ENCODE measurements at regions not wholly inside any gene's neighbourhood (a gene's known extent, or its start where the extent isn't known, plus 50 kb on each side); places are given as distances from the start of the nearest gene placed in this dataset.

DNA sequence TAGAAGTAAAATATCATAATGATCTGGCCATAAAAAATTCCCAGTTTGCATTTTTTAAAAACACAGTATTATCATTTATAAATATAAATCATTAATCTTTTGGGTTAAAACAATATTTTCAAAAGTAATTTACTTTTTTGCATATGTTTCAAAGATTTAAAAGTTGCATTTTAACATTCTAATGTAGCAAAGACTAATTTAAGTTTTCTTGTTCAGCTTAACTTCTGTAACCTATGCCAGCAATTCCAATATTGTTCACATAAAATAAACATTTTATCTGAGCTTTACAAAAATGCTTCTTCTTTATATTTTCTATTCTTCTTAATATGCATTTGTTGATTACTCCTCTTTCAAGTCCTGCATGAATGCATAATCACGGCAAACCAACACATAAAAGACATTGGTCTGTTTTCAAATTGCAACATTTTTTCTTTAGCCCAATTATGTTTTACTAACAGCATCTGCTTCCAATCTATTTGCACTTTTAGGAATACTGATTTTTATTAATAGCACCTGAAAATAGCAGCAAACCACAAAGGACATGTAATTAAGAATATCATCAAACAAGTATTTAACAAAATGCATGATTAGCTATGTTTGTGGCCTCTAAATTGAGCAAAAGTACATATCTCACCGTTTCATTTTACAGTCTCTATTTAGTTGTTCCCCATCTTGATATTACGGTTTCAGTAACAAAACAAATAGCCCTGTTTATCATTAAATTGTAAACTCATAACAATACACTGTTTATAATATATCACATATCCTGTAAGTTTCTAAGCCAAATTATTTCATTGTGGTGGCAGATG lies 286.9 kb upstream of the NFE2L3 start:
- DNase-seq: no peak

DNA sequence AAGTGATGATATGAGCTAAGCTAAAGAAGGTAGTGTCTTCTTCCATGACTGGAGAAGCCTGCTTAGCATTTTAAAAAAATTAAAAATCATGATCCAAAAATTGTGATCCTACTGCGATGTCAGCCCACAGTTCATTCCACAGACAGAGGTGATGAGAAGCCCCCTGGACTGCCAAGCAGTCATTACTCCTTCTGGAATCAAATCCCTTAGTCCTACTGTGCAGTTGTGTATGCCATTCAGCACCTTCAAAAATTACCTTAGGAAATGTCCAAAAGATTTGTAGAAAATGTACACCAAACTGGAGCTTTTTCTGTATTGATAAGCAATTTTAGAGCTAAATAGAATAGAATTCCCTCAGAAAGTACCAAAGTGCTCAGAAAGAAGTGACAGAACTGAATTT lies 283.5 kb upstream of the NFE2L3 start:
- no peak for DNase-seq

DNA sequence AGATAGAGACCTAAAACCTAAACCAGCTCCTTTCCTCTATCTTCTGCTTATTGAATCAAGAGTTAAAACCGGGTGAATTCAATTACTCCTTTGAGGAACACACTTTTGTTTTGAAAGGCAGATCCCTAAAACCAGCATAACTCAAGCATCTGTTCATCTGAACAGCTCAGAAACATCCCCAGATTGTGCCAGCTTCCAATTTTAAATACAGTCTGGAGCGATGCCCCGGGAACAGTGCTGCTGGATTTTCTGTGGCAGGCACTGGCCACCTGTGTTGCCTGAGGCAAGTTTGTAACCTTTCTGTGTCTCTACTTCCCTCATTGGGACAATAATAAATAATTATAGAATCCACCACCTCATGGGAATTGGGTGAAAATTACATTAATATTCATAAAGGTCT lies 281.4 kb upstream of the NFE2L3 start:
- DNase-seq: no peak

DNA sequence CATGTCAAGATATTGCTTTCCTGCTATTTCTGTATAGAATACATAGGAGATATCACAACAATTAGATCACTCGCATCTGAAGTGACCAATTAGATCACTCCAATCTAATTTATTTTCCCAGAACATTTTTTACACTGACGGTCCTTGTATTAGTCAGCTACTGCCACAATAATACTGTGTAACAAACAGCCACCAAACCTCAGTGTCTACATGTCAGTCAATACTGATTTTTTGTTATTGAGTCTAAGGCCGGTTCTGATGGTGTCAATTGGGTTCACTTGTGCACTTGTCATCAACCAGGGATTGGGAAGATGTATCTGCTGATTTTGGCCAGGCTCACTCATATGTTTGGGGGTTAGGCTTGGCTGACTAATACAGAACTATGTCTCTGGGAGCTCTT lies 275.9 kb upstream of the NFE2L3 start:
- no peak for DNase-seq

DNA sequence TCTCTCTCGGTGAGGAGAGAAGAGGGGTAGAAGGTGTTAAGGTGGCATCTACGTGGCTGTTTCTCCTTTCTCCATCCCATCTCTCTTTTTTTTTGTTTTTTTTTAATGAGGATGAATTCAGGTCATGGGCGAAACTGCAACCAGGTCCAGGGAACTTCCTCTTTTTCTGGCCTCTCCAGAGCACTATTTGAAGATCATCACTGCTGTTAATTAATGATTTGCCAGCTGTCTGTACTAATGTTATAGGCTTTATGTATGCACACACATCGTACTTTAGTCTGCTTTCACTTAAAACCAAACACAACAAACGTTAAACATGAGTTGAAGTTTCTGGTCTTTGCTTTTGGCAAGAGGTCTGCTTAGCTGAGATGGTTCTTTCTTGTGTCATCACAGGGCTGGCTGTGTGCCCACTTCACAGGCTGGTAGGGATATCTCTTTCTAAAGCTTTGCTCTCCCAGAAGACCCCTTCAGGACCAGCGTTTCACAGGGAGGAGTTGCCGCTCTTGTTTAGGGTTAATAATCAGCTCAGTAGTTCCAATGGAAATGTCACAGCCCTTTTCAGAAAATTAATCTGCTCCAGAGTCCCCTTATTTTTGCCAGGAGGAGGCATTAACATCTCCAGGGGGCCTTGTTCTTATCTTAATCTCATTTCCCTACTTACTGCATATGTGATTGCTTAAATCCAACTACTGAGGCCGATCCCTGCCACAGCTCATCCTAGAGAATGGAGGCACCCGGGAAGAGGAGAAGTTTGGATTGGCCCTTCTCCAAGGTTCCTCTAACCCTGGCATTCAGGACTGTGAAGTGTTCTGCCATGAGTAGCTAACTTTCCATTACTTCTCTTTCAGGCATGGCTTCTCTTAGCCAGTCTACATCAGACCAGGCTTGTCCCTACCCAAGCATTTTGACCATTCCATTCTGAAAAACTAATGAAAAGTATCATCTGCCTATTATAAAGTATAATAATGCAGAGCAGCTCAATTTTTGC lies 273.9 kb upstream of the NFE2L3 start:
- no peak for DNase-seq

DNA sequence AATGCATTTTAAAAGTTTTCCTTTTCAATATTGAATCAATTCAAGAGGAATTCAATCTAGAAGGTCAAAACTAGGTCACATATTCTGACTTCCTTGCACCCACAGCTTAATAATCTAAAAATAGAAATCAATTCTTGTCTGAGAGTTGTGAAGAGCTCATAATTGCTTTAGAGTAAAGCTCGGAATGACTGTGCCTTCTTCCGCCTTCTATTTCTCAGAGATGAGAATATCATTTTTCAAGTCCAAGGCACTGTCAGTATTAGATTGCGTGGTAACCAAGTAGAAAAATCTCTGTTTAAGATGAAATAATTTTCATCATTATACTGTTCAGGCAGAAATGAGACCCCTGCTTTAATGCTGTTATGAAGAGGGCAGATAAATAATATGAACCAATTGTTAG lies 272.2 kb upstream of the NFE2L3 start:
- DNase-seq: no peak

DNA sequence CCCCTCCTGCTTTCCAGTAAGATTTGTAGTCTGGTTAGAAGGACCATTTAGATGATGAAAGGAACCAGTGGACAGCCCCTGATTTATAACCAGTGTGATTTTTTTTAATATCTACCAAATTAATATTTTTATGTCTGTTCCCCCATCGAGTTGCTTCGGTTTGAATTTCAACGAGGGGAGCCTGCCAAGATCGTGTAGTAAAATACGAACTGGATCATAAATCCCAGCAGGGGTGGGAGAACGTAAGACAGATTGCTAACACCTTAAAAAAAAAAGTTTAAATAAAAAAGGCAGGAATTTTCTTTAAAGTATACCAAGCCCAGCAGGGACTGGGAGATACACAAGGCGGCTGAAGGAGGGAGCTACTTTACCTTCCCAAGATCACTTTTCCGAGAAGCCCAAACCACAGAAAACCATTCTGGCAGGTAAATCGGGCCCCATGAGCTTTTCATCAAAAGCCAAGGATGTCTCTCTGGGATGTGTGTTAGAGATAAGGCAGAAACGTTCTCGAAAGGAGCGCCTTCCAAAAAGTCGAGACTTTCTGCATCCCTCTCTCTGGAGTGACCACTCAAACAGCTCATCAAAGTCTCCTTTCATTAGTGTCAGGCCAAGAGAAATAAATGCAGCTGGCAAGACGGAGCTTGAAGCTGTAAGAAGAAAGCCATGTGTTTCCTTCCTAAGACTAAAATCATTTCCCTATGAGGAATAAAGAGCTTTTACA lies 270.5 kb upstream of the NFE2L3 start:
- DNase-seq: no peak

DNA sequence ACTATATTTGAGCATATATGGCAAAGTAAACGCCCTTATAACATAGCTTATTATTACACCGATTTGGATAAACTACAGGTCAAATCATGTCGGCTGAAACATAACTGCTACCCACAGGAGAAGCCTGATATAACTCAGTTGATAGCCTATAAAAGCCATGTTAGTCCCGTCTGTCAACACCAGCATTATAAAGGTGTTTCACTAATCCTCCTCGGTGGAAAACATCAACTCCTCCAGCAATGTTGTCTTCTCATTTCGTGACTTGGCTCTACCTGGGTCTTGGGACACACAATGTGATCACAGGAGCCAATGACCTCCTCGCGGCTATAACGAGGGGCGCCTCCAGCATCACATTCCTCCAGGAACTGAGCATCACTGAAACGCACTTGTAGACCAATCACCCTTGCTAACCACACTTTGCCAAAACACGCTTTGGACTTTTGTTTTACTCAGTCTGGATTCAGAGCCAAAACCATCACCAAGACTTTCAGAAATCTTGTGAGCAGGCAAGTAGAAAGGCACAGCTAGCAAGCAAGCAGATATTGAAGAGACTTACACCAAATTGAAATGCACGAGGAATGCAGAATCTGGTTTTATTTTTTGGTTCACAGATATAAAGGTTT lies 269.7 kb upstream of the NFE2L3 start:
- DNase-seq: no peak

DNA sequence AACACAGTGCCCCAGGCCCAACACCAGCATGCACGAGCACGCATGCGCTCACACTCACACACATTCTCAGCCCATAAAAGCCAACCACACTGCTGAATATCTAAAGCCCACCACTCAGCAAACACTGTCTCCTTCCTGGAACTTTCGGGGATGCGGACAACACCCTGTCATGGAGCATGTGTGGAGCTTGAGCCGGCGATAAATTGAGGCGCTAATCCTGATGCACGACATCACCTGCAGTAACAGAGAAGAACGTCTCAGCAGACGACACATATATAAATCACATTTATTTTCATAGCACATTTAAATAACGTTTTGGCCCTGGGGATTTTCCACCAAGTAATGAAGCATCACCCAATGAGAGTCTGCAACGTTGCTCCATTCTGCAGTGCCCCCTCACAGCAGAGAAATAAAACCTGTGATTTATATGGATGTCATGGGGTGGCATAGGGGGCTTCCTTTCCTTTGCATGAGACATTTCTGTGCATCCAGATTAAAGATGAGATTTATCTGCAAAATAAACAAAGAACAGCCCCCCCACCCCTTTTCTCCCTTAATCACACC lies 267.7 kb upstream of the NFE2L3 start:
- no peak for DNase-seq

DNA sequence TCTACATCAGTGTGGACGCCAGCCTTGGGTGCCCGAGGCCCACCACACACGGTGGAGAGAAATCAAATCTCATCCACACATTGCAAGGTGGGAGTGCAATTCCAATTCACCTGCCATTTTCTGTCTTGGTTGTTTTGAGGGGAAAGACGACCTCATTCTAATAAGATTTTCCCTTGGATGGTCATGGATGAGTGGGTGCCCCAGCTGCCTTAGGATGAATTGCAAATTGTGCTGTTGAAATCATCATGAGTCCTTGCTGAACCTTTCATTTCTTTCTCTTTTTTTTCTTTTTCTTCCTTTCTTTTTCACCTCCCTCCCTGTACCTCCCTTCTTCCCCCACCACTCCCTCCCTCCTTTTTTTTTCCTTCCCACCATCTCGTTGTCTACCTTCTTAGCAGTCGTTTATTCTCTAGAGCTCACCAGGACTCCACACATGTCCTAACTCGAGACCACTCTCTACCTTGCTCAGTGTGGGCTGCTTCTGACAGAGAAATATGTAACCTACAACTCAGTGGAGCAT lies 266.9 kb upstream of the NFE2L3 start:
- no peak for DNase-seq

DNA sequence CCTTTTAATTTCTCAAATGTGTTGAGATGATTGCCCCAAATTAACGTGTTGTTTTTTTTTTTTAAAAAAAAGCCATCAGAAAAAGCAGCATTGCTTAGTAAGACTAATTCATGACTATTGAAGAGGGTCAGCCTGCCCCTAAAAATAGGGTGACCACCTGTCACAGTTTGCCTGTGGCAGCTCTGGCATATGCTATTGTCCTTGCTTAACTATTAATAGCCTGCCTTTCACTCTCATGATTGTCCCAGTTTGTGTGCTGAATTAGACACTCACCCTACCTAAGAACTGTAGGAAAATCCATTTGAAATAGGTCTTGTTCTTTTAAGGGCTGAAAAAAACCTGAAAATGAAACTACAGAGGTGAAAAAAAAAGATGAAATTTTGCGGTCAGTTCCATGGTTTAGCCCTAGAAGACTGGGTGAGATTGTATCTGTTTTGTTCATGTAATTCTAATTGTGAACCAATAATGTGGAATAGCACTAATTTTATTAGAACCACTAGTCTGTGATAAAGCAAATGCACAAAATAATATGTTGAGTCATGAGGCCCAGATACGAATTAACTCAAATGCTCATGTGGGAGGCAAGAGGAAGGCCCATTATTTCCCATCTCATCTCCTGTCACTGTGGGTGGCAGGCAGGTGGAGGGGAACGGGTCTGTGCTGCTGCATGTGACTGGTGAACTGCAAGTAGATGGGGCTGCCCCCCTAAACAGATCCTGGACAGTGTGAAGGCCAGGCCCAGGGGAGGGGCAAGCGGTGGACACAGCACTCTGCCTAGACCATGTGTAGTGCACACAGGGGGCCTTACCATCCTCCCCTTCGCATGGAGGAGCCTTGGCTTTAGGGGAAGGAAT lies 265.4 kb upstream of the NFE2L3 start:
- no peak for DNase-seq

DNA sequence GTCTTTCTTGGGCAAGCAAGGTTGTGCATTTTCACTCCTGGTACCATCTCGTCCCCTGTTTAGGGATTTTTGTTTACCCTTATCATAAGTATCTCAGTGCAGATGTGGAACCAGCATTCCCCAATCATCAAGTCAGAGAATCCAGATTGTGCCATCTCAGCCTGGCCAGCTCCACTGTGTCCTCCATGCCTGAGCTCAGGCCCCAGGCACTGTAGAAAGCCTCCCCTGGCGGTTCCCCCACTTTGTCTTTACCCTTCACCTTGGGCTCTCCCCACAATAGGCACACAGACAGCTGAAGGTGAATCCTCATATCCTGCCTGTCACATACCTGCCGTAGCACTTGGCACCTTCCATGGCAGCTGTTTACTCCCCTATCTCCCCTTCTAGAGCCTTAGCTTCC lies 264.7 kb upstream of the NFE2L3 start:
- no peak for DNase-seq

DNA sequence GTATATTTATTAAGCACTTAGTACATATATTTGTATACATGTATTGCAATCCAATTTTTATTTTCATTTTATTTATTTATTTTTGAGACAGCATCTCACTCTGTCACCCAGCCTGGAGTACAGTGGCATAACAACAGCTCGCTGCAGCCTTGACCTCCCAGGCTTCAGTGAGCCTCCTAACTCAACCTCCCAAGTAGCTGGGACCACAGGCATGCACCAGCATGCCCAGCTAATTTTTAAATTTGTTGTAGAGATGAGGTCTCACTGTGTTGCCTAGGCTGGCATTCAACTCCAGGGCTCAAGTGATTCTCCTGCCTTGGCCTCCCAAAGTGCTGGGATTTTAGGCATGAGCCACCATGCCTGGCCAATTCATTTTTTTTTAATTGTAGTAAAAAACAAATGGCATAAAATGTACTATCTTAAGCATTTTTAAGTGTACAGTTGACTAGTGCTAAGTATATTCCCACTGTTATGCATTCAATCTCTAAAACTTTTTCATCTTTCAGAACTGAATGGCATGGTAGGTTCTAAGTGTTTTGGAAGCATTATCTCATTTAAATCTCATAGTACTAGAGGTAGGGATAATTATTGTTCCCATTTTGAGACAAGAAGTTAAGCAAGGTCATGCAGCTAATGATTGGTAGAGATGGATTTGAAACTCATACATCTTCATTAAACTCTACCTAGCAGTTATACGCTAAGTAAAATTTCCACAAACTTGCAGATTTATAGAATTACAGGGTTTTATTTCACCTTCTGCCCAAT lies 264.0 kb upstream of the NFE2L3 start:
- DNase-seq: no peak

DNA sequence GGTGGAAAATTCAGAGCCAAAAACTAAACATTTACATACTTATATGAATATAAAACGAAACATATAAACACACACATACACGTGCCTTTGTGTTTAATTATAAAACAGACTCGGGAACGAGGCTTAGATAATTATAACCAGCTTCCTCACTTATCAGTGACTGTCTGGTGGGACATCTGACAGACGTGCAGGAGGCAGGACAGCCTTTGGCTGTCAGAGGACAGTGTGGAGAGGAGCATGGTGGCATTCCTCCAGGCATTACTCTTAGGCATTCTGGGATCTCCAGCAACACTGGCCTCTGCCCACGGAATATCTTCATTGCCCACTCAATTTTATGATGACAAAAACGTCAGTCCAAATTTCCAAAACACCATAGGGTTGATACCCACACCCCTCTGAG lies 262.2 kb upstream of the NFE2L3 start:
- no peak for DNase-seq

DNA sequence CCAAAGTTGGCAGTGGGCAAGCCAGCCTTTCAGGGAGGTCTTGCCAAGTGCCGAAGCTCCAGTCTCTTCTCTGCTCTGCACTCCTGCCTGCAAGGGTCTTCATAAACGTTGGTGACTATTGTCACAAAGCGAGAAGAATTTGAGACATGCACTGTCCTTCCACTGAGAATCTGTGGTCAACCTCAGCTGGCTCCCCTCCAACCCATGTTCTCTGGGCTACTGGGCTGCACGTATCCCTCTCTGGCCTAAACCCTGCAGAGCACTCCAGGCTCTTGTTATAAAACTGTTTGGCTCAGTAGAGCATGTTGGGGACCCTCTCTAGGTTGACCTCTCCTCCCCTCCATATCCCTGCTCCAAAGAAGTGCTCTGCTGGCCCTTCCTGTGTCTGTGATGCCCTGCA lies 260.4 kb upstream of the NFE2L3 start:
- DNase-seq: no peak

DNA sequence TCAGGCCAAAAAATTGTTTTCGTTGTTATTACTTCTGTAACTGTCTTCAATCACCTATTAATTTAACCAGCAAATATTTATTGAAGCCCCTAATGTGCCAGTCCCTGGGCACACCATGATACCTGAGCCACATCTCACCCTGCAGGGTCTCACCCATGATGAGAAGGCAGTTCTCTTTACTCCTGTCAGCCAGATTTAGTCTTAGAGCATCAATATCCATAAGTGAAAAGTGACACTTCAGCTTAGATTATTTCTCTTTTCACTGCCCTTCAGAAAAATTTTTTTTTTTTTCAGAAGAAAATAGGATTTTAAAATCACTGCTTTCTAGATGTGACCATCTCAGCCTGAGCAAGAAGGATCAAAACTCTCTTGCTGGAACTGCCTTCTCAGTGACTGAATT lies 258.6 kb upstream of the NFE2L3 start:
- DNase-seq: no peak

DNA sequence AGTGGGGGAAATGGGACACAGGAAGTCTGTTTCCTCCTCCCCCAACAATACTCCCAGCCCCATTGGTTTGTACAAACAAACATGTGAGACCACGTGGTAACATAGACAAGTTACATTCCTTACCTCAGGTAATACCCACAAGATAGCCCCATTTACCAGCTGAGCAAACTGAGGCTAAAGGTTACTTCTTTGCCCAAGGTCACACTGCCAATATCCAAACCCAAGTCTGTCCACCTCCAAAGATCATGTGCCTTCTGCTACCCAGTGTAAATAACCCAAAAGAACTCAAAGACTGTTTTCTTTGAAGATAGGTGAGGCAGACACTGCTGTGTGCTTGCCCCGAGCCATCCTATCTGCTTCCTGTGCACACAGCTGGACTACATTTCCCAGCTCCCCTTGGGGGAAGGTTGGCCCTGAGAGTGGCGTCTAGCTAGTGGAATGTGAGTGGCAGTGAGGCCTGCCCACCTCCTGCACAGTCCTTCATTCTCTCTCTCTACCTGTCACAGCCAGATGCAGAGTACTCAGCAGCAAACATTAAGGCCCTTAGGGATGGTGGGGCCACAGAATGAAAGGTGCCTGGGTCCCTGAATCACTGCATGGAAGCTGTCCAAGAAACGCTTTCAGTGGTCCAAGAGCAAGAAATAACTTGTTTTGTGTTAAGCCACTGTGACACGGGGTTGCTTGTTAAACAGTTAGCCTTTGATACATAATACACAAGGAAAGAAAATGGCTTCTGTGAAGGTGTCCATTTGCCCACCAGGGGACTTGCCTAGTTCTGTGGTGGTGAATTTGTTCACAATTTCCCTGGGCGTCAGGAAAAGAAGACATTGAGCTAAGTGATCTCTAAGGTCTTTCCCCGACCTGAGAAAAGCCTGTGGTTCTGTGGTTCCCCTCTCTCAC lies 257.7 kb upstream of the NFE2L3 start:
- DNase-seq: peak; percentile 61

DNA sequence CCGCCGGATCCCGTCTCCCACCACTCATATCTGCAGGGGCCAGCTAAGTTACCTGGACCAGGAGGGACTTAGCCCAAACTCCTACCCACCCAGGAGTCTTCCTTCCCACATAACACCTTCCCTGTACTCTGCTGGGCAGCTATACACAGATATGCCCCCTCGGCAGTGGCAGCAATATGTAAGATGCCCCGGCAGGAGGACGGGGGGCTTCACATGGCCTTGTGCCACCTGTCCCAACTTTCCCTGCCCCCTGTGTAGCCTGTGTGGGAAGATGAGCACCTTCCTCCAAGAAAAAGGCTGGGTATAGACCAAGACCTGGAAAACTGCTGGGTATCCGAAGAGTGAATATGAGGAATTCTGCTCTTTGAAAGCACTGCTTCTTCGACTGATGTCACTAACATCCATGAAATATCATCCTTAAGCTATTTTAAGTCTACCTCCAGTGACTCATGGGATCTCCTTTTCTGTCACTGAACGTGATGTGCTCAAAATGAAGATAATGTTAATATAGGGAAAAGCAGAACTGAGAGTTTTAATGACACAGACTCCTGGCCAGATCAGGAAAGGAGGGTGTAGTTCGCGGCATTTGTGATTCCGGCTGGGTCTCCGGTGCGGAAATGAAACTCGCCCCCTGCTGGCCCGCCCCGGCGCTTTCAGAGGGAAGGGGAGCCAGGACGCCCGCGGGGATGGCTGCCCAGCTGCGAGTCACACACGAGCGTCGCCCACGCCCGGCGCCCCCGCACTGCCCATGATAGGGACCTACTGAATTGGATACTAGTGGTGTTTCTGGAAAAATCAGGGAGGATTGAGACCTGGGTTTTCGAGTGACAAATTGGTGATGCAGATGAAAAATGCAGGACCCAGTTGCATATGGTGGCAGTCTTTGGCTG lies 256.9 kb upstream of the NFE2L3 start:
- peak; percentile 82 for DNase-seq
